ENCODE measurements at regions not wholly inside any gene's neighbourhood (a gene's known extent, or its start where the extent isn't known, plus 50 kb on each side); places are given as distances from the start of the nearest gene placed in this dataset.

GRCh38 chr9:38255599-38255998, 136.9 kb upstream of the ALDH1B1 start:
- no peak overlapping the region for H3K4me2 ChIP-seq (ENCODE audit: insufficient read depth in 1 of 2, low read depth in 2 of 2, low read length in 2 of 2)
- H3K36me3 ChIP-seq (ENCODE audit: control insufficient read depth in 2 of 4, insufficient read depth in 4 of 4, low read length in 3 of 4): no peaks in the 10 kb centered on the region
- no peak overlapping the region for H2AFZ ChIP-seq (ENCODE audit: low read length)
- no peaks in the 10 kb centered on the region for H3K79me1 ChIP-seq (ENCODE audit: low read depth, low read length)
- no peak overlapping the region for H4K91ac ChIP-seq (replicated peaks; ENCODE audit: insufficient read length, low read length)
- H2BK12ac ChIP-seq (ENCODE audit: low read depth, low read length): no peak overlapping the region
- no peaks in the 10 kb centered on the region for H3K23me2 ChIP-seq (ENCODE audit: low read depth, low read length)
- H3K18ac ChIP-seq (ENCODE audit: extremely low read depth, low read length): no peak overlapping the region
- H3K79me2 ChIP-seq (ENCODE audit: control insufficient read depth in 1 of 2, insufficient read depth in 2 of 2, low read length in 2 of 2): no peaks in the 10 kb centered on the region
- FAIRE-seq (no peak), DNase-seq (ENCODE audit: low read depth in 1 of 2, low spot score in 2 of 2) (no peak)
- 0 out of 7 replicates have a peak, but pooled peaks cover 0 to 5% (median 2%) of the 10 kb centered on the region in 4 experiments for H3K27me3 ChIP-seq (replicated peaks in 1 of 4; ENCODE audit: control insufficient read depth in 3 of 4, extremely low read depth in 1 of 4, insufficient read depth in 3 of 4, low read length in 3 of 4)
- H3K9ac ChIP-seq (replicated peaks in 1 of 4; ENCODE audit: extremely low read depth in 1 of 4, low read depth in 3 of 4, low read length in 3 of 4): no peak overlapping the region
- no peak overlapping the region for H2BK5ac ChIP-seq (ENCODE audit: low read depth, low read length)
- no peak for TF ChIP-seq CTBP2 (IDR thresholded peaks at IDR 0.05; ENCODE audit: borderline replicate concordance, insufficient read depth, insufficient read length, low read length)
- TF ChIP-seq RBBP5 (IDR thresholded peaks at IDR 0.05; ENCODE audit: borderline replicate concordance, low read depth, low read length): no peak
- H2BK20ac ChIP-seq (ENCODE audit: low read length): no peak overlapping the region
- H2AK5ac ChIP-seq (ENCODE audit: low read depth, low read length): no peak overlapping the region
- no peak overlapping the region for H2BK15ac ChIP-seq (ENCODE audit: low read length)
- no peak overlapping the region for H3K23ac ChIP-seq (ENCODE audit: insufficient read length)
- POLR2A ChIA-PET (ENCODE audit: partially characterized antibody): no interaction called here
- 90% methylated on average over 3 of the region's 3 CpGs; no CpG with 5 or more reads in 1 of the 2 experiments for WGBS, 2 experiments (ENCODE audit: extremely low coverage in 1 of 2, insufficient coverage in 1 of 2, insufficient read length in 1 of 2, insufficient replicate concordance in 2 of 2, low coverage in 1 of 2, low lambda C conversion rate in 2 of 2, missing lambda C conversion rate in 1 of 2)
- no peaks in the 10 kb centered on the region for H3K4me1 ChIP-seq (replicated peaks in 1 of 4; ENCODE audit: control insufficient read depth in 3 of 4, insufficient read depth in 4 of 4, low read length in 3 of 4)
- no peak overlapping the region for H2BK120ac ChIP-seq (replicated peaks; ENCODE audit: low read depth, low read length)
- no peak overlapping the region for H3K14ac ChIP-seq (ENCODE audit: insufficient read length)
- no peak overlapping the region for H3K4me3 ChIP-seq (ENCODE audit: extremely low read depth in 1 of 4, insufficient read depth in 2 of 4, low read depth in 3 of 4, low read length in 4 of 4)
- no peak overlapping the region for H3K27ac ChIP-seq (ENCODE audit: low read depth, low read length)
- no peak overlapping the region for H4K8ac ChIP-seq (ENCODE audit: extremely low read depth, insufficient read depth, low read length)
- no peak overlapping the region for H3K56ac ChIP-seq (replicated peaks; ENCODE audit: insufficient read length, low read depth, low read length)
- no peak overlapping the region for H3K4ac ChIP-seq (replicated peaks; ENCODE audit: insufficient read length, low read depth, low read length)
- CTCF ChIA-PET (ENCODE audit: partially characterized antibody): no interaction called here
- no peaks in the 10 kb centered on the region for H4K20me1 ChIP-seq (replicated peaks in 1 of 2; ENCODE audit: control insufficient read depth in 1 of 2, insufficient read depth in 2 of 2, low read length in 2 of 2)
- H4K5ac ChIP-seq (ENCODE audit: insufficient read length, low read depth, low read length): no peak overlapping the region
- no peaks in the 10 kb centered on the region for H3K9me3 ChIP-seq (ENCODE audit: insufficient read depth in 2 of 2, low read depth in 1 of 2, low read length in 1 of 2)

All from H1 (cell line).